HCT116 (cell line): ENCODE measurements at regions not wholly inside any gene's neighbourhood (a gene's known extent, or its start where the extent isn't known, plus 50 kb on each side); places are given as distances from the start of the nearest gene placed in this dataset.

Experiments used
- ATAC-seq: fragments of 200-7000 bp; cut with Tn5 transposase; 2 replicates; pipeline ENCODE4 v1.9.1; 2020; ENCODE audit warnings: mild to moderate bottlenecking, moderate library complexity
- BruUV-seq: library from RNA; stranded (reverse); fragments of 400-500 nt; replicated peaks from 2 replicates; lab custom pipeline; 2021; lab: Mats Ljungman, UMichigan
- CTCF ChIA-PET: fragments of 300-600 bp; sonication (Branson Sonifier 250); formaldehyde crosslinking; loops from one replicate; lab custom pipeline; 2021; ENCODE audit warnings: antibody characterized with exemption; lab: Charles Lee
- POLR2A ChIA-PET: fragments of 300-600, 350-600 bp; sonication (Branson Sonifier 250); formaldehyde crosslinking; loops from one replicate; lab custom pipeline; 2021; ENCODE audit warnings: antibody characterized with exemption; lab: Charles Lee
- RAD21 ChIA-PET, 2 experiments: fragments of 300-600 bp; sonication (Branson Sonifier 250); formaldehyde crosslinking; loops; one replicate each; lab custom pipeline; 2023; ENCODE audit warnings: low total read pairs in 2 of 2; ENCODE audit not compliant: uncharacterized antibody in 2 of 2, unreplicated experiment in 2 of 2, low non-redundant PET in 1 of 2; lab: Charles Lee
- DNase-seq: peaks from one replicate; pipeline ENCODE4 v3.0.0-alpha.2; 2010; ENCODE audit warnings: low read depth, low spot score
- H2AFZ ChIP-seq: fragments of 200-600 bp; shearing (Covaris generic), sonication (generic); 2 replicates; pipeline ENCODE4 v1.6.1; 2017; ENCODE audit warnings: low read depth, mixed run types, mixed read lengths, antibody characterized with exemption, low read length; ENCODE audit not compliant: poor library complexity, severe bottlenecking
- H3K27ac ChIP-seq: 2 replicates; pipeline ENCODE4 v1.5.1; 2012; ENCODE audit warnings: low read depth, low read length
- H3K27me3 ChIP-seq: fragments of 200-600 bp; sonication (generic); 2 replicates; pipeline ENCODE4 v1.6.1; 2016; ENCODE audit warnings: mixed run types, low read length, mixed read lengths; ENCODE audit not compliant: insufficient read depth
- H3K36me3 ChIP-seq, 2 experiments: fragments of 200-500 bp in 1 of 2; fragments of 200-600 bp in 1 of 2; sonication (Bioruptor generic) in 1 of 2; sonication (generic) in 1 of 2; 2 replicates each; pipeline versions ENCODE4 v1.5.1 to v1.6.1; 2014 to 2016; ENCODE audit warnings: low read length in 2 of 2, inconsistent platforms in 1 of 2, mixed read lengths in 1 of 2, mixed run types in 1 of 2; ENCODE audit not compliant: insufficient read depth in 2 of 2, control insufficient read depth in 1 of 2
- H3K4me1 ChIP-seq, 2 experiments: fragments of 200-600 bp in 1 of 2; sonication (generic) in 1 of 2; 2 replicates each; pipeline versions ENCODE4 v1.5.1 to v1.6.1; 2012 to 2017; ENCODE audit warnings: low read length in 2 of 2, inconsistent platforms in 1 of 2, mild to moderate bottlenecking in 1 of 2, mixed read lengths in 1 of 2, mixed run types in 1 of 2, moderate library complexity in 1 of 2; ENCODE audit not compliant: insufficient read depth in 2 of 2, control insufficient read depth in 1 of 2
- H3K4me2 ChIP-seq: fragments of 200-600 bp; sonication (generic); 2 replicates; pipeline ENCODE4 v1.6.1; 2017; ENCODE audit warnings: mixed run types, low read length, mixed read lengths
- H3K4me3 ChIP-seq, 2 experiments: fragments of 200-600 bp in 1 of 2; sonication (generic) in 1 of 2; replicated peaks in 1 of 2; 2 replicates each; pipeline ENCODE4 v1.5.1; 2011 to 2016; ENCODE audit warnings: low read length in 2 of 2, control low read depth in 1 of 2, low read depth in 1 of 2, mild to moderate bottlenecking in 1 of 2, mixed read lengths in 1 of 2, mixed run types in 1 of 2
- H3K79me2 ChIP-seq: fragments of 200-600 bp; sonication (generic); 2 replicates; pipeline ENCODE4 v1.6.1; 2017; ENCODE audit warnings: mild to moderate bottlenecking, mixed run types, low read length, moderate library complexity, mixed read lengths; ENCODE audit not compliant: insufficient read depth
- H3K9ac ChIP-seq: fragments of 200-600 bp; sonication (generic); 2 replicates; pipeline ENCODE4 v1.6.1; 2016; ENCODE audit warnings: low read length, mixed read lengths
- H3K9me2 ChIP-seq: fragments of 200-600 bp; sonication (generic), shearing (Covaris generic); 2 replicates; pipeline ENCODE4 v1.6.1; 2017; ENCODE audit warnings: mixed run types, mild to moderate bottlenecking, moderate library complexity; ENCODE audit not compliant: insufficient read depth
- H3K9me3 ChIP-seq, 2 experiments: fragments of 200-500 bp in 1 of 2; fragments of 200-600 bp in 1 of 2; sonication (Bioruptor generic) in 1 of 2; sonication (generic) in 1 of 2; 2 replicates each; pipeline ENCODE4 v1.6.1; 2014 to 2017; ENCODE audit warnings: low read length in 2 of 2, mixed read lengths in 2 of 2, inconsistent platforms in 1 of 2, low read depth in 1 of 2, mild to moderate bottlenecking in 1 of 2, mixed run types in 1 of 2, moderate library complexity in 1 of 2; ENCODE audit not compliant: control insufficient read depth in 1 of 2, insufficient read depth in 1 of 2
- H4K20me1 ChIP-seq: fragments of 200-600 bp; sonication (generic), shearing (Covaris generic); 2 replicates; pipeline ENCODE4 v1.6.1; 2017; ENCODE audit warnings: mixed run types, mild to moderate bottlenecking, moderate library complexity; ENCODE audit not compliant: insufficient read depth
- ATF3 ChIP-seq: IDR thresholded peaks from 2 replicates; pipeline ENCODE4 v1.6.1; 2012
- CTCF ChIP-seq, 3 experiments: fragments of 200-600 bp in 1 of 3; sonication (generic) in 1 of 3; IDR thresholded peaks in 2 of 3; conservative IDR thresholded peaks in 1 of 3; 2 replicates each; pipeline ENCODE4 v1.5.1; 2012 to 2017; ENCODE audit warnings: low read depth in 2 of 3, low read length in 2 of 3, antibody characterized with exemption in 1 of 3, borderline replicate concordance in 1 of 3, control low read depth in 1 of 3, mild to moderate bottlenecking in 1 of 3, mixed read lengths in 1 of 3, mixed run types in 1 of 3, moderate library complexity in 1 of 3; ENCODE audit not compliant: insufficient read depth in 1 of 3
- ELF1 ChIP-seq: IDR thresholded peaks from 2 replicates; pipeline ENCODE4 v1.6.1; 2012; ENCODE audit warnings: low read depth, borderline replicate concordance
- EZH2phosphoT487 ChIP-seq: fragments of 200-600 bp; IDR thresholded peaks from 2 replicates; pipeline ENCODE4 v1.6.1; 2018; ENCODE audit warnings: antibody characterized with exemption, borderline replicate concordance
- FOSL1 ChIP-seq: IDR thresholded peaks from 2 replicates; pipeline ENCODE4 v1.6.1; 2012; ENCODE audit warnings: low read depth
- JUND ChIP-seq: IDR thresholded peaks from 2 replicates; pipeline ENCODE4 v1.6.1; 2012
- POLR2AphosphoS5 ChIP-seq: IDR thresholded peaks from 2 replicates; pipeline ENCODE4 v1.6.1; 2011; ENCODE audit warnings: mild to moderate bottlenecking, low read depth, low read length, moderate library complexity
- SIN3A ChIP-seq: IDR thresholded peaks from 2 replicates; pipeline ENCODE4 v1.6.1; 2012; ENCODE audit warnings: low read depth
- YY1 ChIP-seq: IDR thresholded peaks from 2 replicates; pipeline ENCODE4 v1.6.1; 2011; ENCODE audit warnings: low read length, low read depth, moderate library complexity, mild to moderate bottlenecking; ENCODE audit not compliant: insufficient replicate concordance; ENCODE audit errors: extremely low read depth
- ZFX ChIP-seq: fragments of 450-650 bp; IDR thresholded peaks from 2 replicates; pipeline ENCODE4 v1.6.1; 2017
- intact Hi-C: fragments of 100-400 bp; cut with micrococcal nuclease; formaldehyde crosslinking; loops from 2 replicates; pipeline ENCODE4 v1.10.0; 2022

- intact Hi-C loops = no loop called here
- no peak for DNase-seq
- Histone ChIP-seq H3K4me2 (no peak overlapping the region), H3K9me2 (no peaks in the 10 kb centered on the region), H3K27me3 (no peaks in the 10 kb centered on the region), H4K20me1 (no peaks in the 10 kb centered on the region), H3K4me3 (no peak overlapping the region), H3K4me1 (no peaks in the 10 kb centered on the region), H3K79me2 (no peaks in the 10 kb centered on the region), H2AFZ (no peak overlapping the region), H3K9ac (no peak overlapping the region), H3K9me3 (no peaks in the 10 kb centered on the region; a peak in 1 of 4 replicates), H3K27ac (no peak overlapping the region), H3K36me3 (no peaks in the 10 kb centered on the region)
- BruUV-seq = no TSS peak
- ChIA-PET CTCF (no interaction called here), RAD21 (no interaction called here), POLR2A (no interaction called here)
- no peak for TF ChIP-seq CTCF (IDR thresholded peaks at IDR 0.05 in 2 of 3, conservative IDR thresholded peaks at IDR 0.05 in 1 of 3; ENCODE audit: borderline replicate concordance in 1 of 3, insufficient read depth in 1 of 3, low read depth in 2 of 3, low read length in 2 of 3)
- TF ChIP-seq ZFX = no peak
- TF ChIP-seq YY1 = no peak
- TF ChIP-seq ELF1 = no peak
- TF ChIP-seq FOSL1 = no peak
- no peak for TF ChIP-seq EZH2phosphoT487
- TF ChIP-seq ATF3 = no peak
- no peak for TF ChIP-seq JUND
- no peak for TF ChIP-seq SIN3A
- TF ChIP-seq POLR2AphosphoS5 = no peak
- ATAC-seq = no peak
These were observed 158.5 kb downstream of the KCNE4 start for GRCh38 chr2:223210489-223210888.
